MCF 10A (cell line): ENCODE measurements at regions not wholly inside any gene's neighbourhood (a gene's known extent, or its start where the extent isn't known, plus 50 kb on each side); places are given as distances from the start of the nearest gene placed in this dataset.
"Not testable (repeated sequence)": the region's sequence is repeated elsewhere in the genome, so short reads cannot be mapped to it uniquely, and the experiment has no call there.

Source experiments
- BruUV-seq: library from RNA; stranded (reverse); fragments of 400-500 nt; replicated peaks from 2 replicates; lab custom pipeline; 2021; lab: Mats Ljungman, UMichigan
- CTCF ChIA-PET: fragments of 300-600 bp; sonication (Branson Sonifier 250); formaldehyde crosslinking; extraction: SDS; loops from one replicate; lab custom pipeline; 2021; ENCODE audit warnings: antibody characterized with exemption, inconsistent platforms; lab: Yijun Ruan, JAX
- POLR2A ChIA-PET: fragments of 300-600, 350-650 bp; sonication (Branson Sonifier 250); formaldehyde crosslinking; extraction: SDS; loops from one replicate; lab custom pipeline; 2020; ENCODE audit warnings: antibody characterized with exemption, inconsistent platforms; lab: Yijun Ruan, JAX
- DNase-seq: peaks from one replicate; pipeline ENCODE4 v3.0.0-alpha.2; 2018; ENCODE audit not compliant: unreplicated experiment
- H3K27ac Mint-ChIP-seq: one replicate; pipeline ENCODE4 v1.8.0; 2022; ENCODE audit warnings: mild to moderate bottlenecking, low read depth, mixed read lengths; ENCODE audit not compliant: unreplicated experiment
- H3K27me3 Mint-ChIP-seq: one replicate; pipeline ENCODE4 v1.8.0; 2022; ENCODE audit warnings: mixed read lengths; ENCODE audit not compliant: insufficient read depth, unreplicated experiment
- H3K36me3 Mint-ChIP-seq: one replicate; pipeline ENCODE4 v1.8.0; 2022; ENCODE audit warnings: mild to moderate bottlenecking, moderate library complexity, mixed read lengths; ENCODE audit not compliant: insufficient read depth, unreplicated experiment
- H3K4me1 Mint-ChIP-seq: one replicate; pipeline ENCODE4 v1.8.0; 2022; ENCODE audit warnings: mixed read lengths; ENCODE audit not compliant: insufficient read depth, unreplicated experiment
- H3K4me3 Mint-ChIP-seq: one replicate; pipeline ENCODE4 v1.8.0; 2022; ENCODE audit warnings: mild to moderate bottlenecking, moderate library complexity, mixed read lengths; ENCODE audit not compliant: unreplicated experiment
- H3K9me3 Mint-ChIP-seq: one replicate; pipeline ENCODE4 v1.8.0; 2022; ENCODE audit warnings: mixed read lengths; ENCODE audit not compliant: unreplicated experiment
- CTCF ChIP-seq: fragments of 200-600 bp; IDR thresholded peaks from one replicate; pipeline ENCODE4 v1.8.0; 2022; ENCODE audit warnings: antibody characterized with exemption, mild to moderate bottlenecking; ENCODE audit not compliant: unreplicated experiment
- intact Hi-C: fragments of 100-400 bp; cut with micrococcal nuclease; formaldehyde crosslinking; loops from 2 replicates; pipeline ENCODE4 v1.14.1; 2022

- H3K27me3 Mint-ChIP-seq: peaks cover 9% of the 10 kb centered on the region
- CTCF ChIA-PET: interaction anchor here (0.8 to 2.7 kb wide), 9 partner anchors 10 to 501 kb away, joined by 3 to 7 read pairs (median 3); no protein-coding TSS in a partner anchor
- no peak for DNase-seq
- H3K4me3 Mint-ChIP-seq: no peak overlapping the region
- POLR2A ChIA-PET: no interaction called here
- H3K36me3 Mint-ChIP-seq: no peaks in the 10 kb centered on the region
- no peak for TF ChIP-seq CTCF
- H3K4me1 Mint-ChIP-seq: no peaks in the 10 kb centered on the region
- no peak overlapping the region for H3K27ac Mint-ChIP-seq
- intact Hi-C loops: loop anchor here (10.0 kb wide), 1 partner anchor 340 kb away; no protein-coding TSS in a partner anchor
- no TSS peak for BruUV-seq
- no peaks in the 10 kb centered on the region for H3K9me3 Mint-ChIP-seq
These were observed 75.8 kb upstream of the KCNAB1 start for GRCh38 chr3:156044634-156044975.

GRCh38 chr3:156048483-156048882, 71.9 kb upstream of the KCNAB1 start:
- H3K4me1 Mint-ChIP-seq, H3K9me3 Mint-ChIP-seq, H3K27me3 Mint-ChIP-seq, DNase-seq, H3K4me3 Mint-ChIP-seq, CTCF ChIA-PET, BruUV-seq, POLR2A ChIA-PET, H3K36me3 Mint-ChIP-seq, H3K27ac Mint-ChIP-seq: not testable (repeated sequence)
- intact Hi-C loops: loop anchor here (10.0 kb wide), 1 partner anchor 336 kb away; no protein-coding TSS in a partner anchor

GRCh38 chr3:156050918-156051317, 69.5 kb upstream of the KCNAB1 start:
- ChIA-PET CTCF (no interaction called here), POLR2A (no interaction called here)
- no TSS peak for BruUV-seq
- H3K4me3 Mint-ChIP-seq: no peak overlapping the region
- H3K27me3 Mint-ChIP-seq: no peaks in the 10 kb centered on the region
- H3K4me1 Mint-ChIP-seq: no peaks in the 10 kb centered on the region
- intact Hi-C loops: no loop called here
- no peak for DNase-seq
- H3K27ac Mint-ChIP-seq: no peak overlapping the region
- H3K36me3 Mint-ChIP-seq: no peaks in the 10 kb centered on the region
- H3K9me3 Mint-ChIP-seq: no peaks in the 10 kb centered on the region
- TF ChIP-seq CTCF: no peak

GRCh38 chr3:156051651-156052050, 68.7 kb upstream of the KCNAB1 start:
- Mint-ChIP-seq H3K27ac (no peak overlapping the region), H3K9me3 (no peaks in the 10 kb centered on the region), H3K4me1 (no peaks in the 10 kb centered on the region), H3K4me3 (no peak overlapping the region), H3K27me3 (no peaks in the 10 kb centered on the region), H3K36me3 (no peaks in the 10 kb centered on the region)
- ChIA-PET POLR2A (no interaction called here), CTCF (no interaction called here)
- DNase-seq: no peak
- intact Hi-C loops: no loop called here
- no peak for TF ChIP-seq CTCF
- BruUV-seq: no TSS peak

- Mint-ChIP-seq H3K4me3 (no peak overlapping the region), H3K36me3 (no peaks in the 10 kb centered on the region), H3K27me3 (no peaks in the 10 kb centered on the region), H3K4me1 (no peaks in the 10 kb centered on the region), H3K27ac (no peak overlapping the region), H3K9me3 (no peaks in the 10 kb centered on the region)
- no TSS peak for BruUV-seq
- ChIA-PET POLR2A (interaction anchor here (1.1 kb wide), 1 partner anchor 9 kb away, joined by 6 read pairs; no protein-coding TSS in a partner anchor), CTCF (interaction anchor here (1.1 kb wide), 1 partner anchor 8 kb away, joined by 3 read pairs; no protein-coding TSS in a partner anchor)
- TF ChIP-seq CTCF: no peak
- intact Hi-C loops: no loop called here
- DNase-seq: no peak
These were observed 68.3 kb upstream of the KCNAB1 start for GRCh38 chr3:156052115-156052514.
